B cell (primary cell): ENCODE measurements at regions not wholly inside any gene's neighbourhood (a gene's known extent, or its start where the extent isn't known, plus 50 kb on each side); places are given as distances from the start of the nearest gene placed in this dataset.

Source experiments
- ATAC-seq: fragments of 200-7000 bp; cut with Tn5 transposase; one replicate; pipeline ENCODE4 v1.10.0; 2021; ENCODE audit warnings: low read depth, mild to moderate bottlenecking, moderate number of reproducible peaks, moderate library complexity
- CTCF ChIA-PET: fragments of 350-600 bp; sonication (Branson Sonifier 250); formaldehyde crosslinking; loops from one replicate; lab custom pipeline; 2021; ENCODE audit warnings: antibody characterized with exemption, inconsistent platforms; lab: Charles Lee
- POLR2A ChIA-PET: fragments of 350-600 bp; sonication (Branson Sonifier 250); formaldehyde crosslinking; loops from one replicate; lab custom pipeline; 2021; ENCODE audit warnings: antibody characterized with exemption; lab: Charles Lee
- DNase-seq: peaks from one replicate; pipeline ENCODE4 v3.0.0; 2013
- H2AFZ ChIP-seq: 2 replicates; pipeline ENCODE4 v1.6.1; 2012; ENCODE audit warnings: mild to moderate bottlenecking, low read depth, low read length; ENCODE audit not compliant: insufficient read depth, poor library complexity, severe bottlenecking
- H3K27ac ChIP-seq, 2 donors: 1 replicate in 1 of 2; 2 replicates in 1 of 2; pipeline ENCODE4 v1.5.1; 2012 to 2013; ENCODE audit warnings: low read length in 2 of 2, mild to moderate bottlenecking in 2 of 2, moderate library complexity in 1 of 2
- H3K27me3 ChIP-seq, 4 experiments: fragments of 200-600 bp in 1 of 4; sonication (generic) in 1 of 4; replicated peaks in 1 of 4; 1 replicate in 2 of 4; 2 replicates in 2 of 4; pipeline versions ENCODE4 v1.6.1 to v1.7.0; 2013 to 2016; ENCODE audit warnings: low read length in 3 of 4, mild to moderate bottlenecking in 2 of 4, mixed read lengths in 1 of 4, moderate library complexity in 1 of 4; ENCODE audit not compliant: insufficient read depth in 4 of 4, control insufficient read depth in 3 of 4; ENCODE audit errors: control extremely low read depth in 1 of 4
- H3K36me3 ChIP-seq, 2 experiments: replicated peaks in 1 of 2; 1 replicate in 1 of 2; 2 replicates in 1 of 2; pipeline versions ENCODE4 v1.6.1 to v1.7.1; 2013; ENCODE audit warnings: low read length in 1 of 2; ENCODE audit not compliant: insufficient read depth in 2 of 2, control insufficient read depth in 1 of 2; ENCODE audit errors: control extremely low read depth in 1 of 2, extremely low read depth in 1 of 2
- H3K4me1 ChIP-seq, 2 donors: fragments of 200-600 bp in 1 of 2; sonication (generic) in 1 of 2; 1 replicate in 1 of 2; 2 replicates in 1 of 2; pipeline versions ENCODE4 v1.5.1 to v1.6.1; 2013 to 2017; ENCODE audit warnings: low read length in 2 of 2; ENCODE audit not compliant: control insufficient read depth in 2 of 2, insufficient read depth in 2 of 2
- H3K4me2 ChIP-seq: replicated peaks from 2 replicates; pipeline ENCODE3; 2012; ENCODE audit warnings: mild to moderate bottlenecking, low read depth, low read length; ENCODE audit not compliant: poor library complexity, severe bottlenecking
- H3K4me3 ChIP-seq, 5 experiments: fragments of 200-600 bp in 1 of 5; sonication (generic) in 1 of 5; 1 replicate in 3 of 5; 2 replicates in 2 of 5; pipeline versions ENCODE4 v1.5.1 to v1.7.0; 2011 to 2016; ENCODE audit warnings: low read length in 4 of 5, mild to moderate bottlenecking in 4 of 5, low read depth in 2 of 5, control low read depth in 1 of 5, moderate library complexity in 1 of 5; ENCODE audit not compliant: insufficient read depth in 1 of 5; ENCODE audit errors: control extremely low read depth in 1 of 5, extremely low read depth in 1 of 5
- H3K79me2 ChIP-seq: fragments of 200-600 bp; sonication (generic); one replicate; pipeline ENCODE4 v1.6.0; 2016; ENCODE audit warnings: low read length; ENCODE audit not compliant: control insufficient read depth, insufficient read depth
- H3K9ac ChIP-seq: fragments of 200-600 bp; sonication (generic); 2 replicates; pipeline ENCODE4 v1.6.1; 2017; ENCODE audit warnings: mild to moderate bottlenecking, low read length, moderate library complexity
- H3K9me3 ChIP-seq, 3 donors: one replicate each; pipeline versions ENCODE4 v1.6.1 to v1.7.1; 2013; ENCODE audit warnings: low read length in 2 of 3; ENCODE audit not compliant: control insufficient read depth in 2 of 3, insufficient read depth in 1 of 3; ENCODE audit errors: control extremely low read depth in 1 of 3
- H4K20me1 ChIP-seq: 2 replicates; pipeline ENCODE4 v1.6.0; 2012; ENCODE audit warnings: mild to moderate bottlenecking, low read length; ENCODE audit not compliant: insufficient read depth, control insufficient read depth, poor library complexity, severe bottlenecking
- H3K27ac Mint-ChIP-seq: one replicate; pipeline ENCODE4 v1.8.0; 2021; ENCODE audit warnings: mixed read lengths
- H3K27me3 Mint-ChIP-seq: one replicate; pipeline ENCODE4 v1.8.0; 2021; ENCODE audit warnings: mixed read lengths
- H3K4me1 Mint-ChIP-seq: one replicate; pipeline ENCODE4 v1.8.0; 2021; ENCODE audit warnings: mixed read lengths
- H3K4me3 Mint-ChIP-seq: one replicate; pipeline ENCODE4 v1.8.0; 2021; ENCODE audit warnings: mixed read lengths
- H3K9me3 Mint-ChIP-seq: one replicate; pipeline ENCODE4 v1.8.0; 2022; ENCODE audit warnings: mixed read lengths; ENCODE audit not compliant: insufficient read depth
- CTCF ChIP-seq: fragments of 200-600 bp; IDR thresholded peaks from one replicate; pipeline ENCODE4 v1.8.0; 2022; ENCODE audit warnings: antibody characterized with exemption, mild to moderate bottlenecking
- EZH2 ChIP-seq: IDR thresholded peaks from 2 replicates; pipeline ENCODE4 v1.6.1; 2012; ENCODE audit warnings: borderline replicate concordance, low read depth, mild to moderate bottlenecking, moderate library complexity, low read length; ENCODE audit not compliant: insufficient read depth, poor library complexity, severe bottlenecking
- WGBS: methylation state at CpG from one replicate; pipeline ENCODE4 v1.1.5; 2013; ENCODE audit warnings: missing lambda C conversion rate; ENCODE audit not compliant: insufficient coverage; 5-methylcytosine and 5-hydroxymethylcytosine counted together
- intact Hi-C: fragments of 100-400 bp; cut with micrococcal nuclease; formaldehyde crosslinking; loops from one replicate; pipeline ENCODE4 v1.10.0; 2022

- H3K4me2 ChIP-seq: no peak overlapping the region
- Mint-ChIP-seq H3K27ac (no peak overlapping the region), H3K27me3 (peaks cover 2% of the 10 kb centered on the region), H3K9me3 (no peaks in the 10 kb centered on the region), H3K4me1 (no peaks in the 10 kb centered on the region), H3K4me3 (no peak overlapping the region)
- no peak overlapping the region for H3K27ac ChIP-seq
- H2AFZ ChIP-seq: no peak overlapping the region
- H3K27me3 ChIP-seq: no peaks in the 10 kb centered on the region
- no peak overlapping the region for H3K9ac ChIP-seq
- H3K79me2 ChIP-seq: no peaks in the 10 kb centered on the region
- H3K4me1 ChIP-seq: no peaks in the 10 kb centered on the region
- ATAC-seq: no peak
- no CpG with 5 or more reads among the region's 1 CpG for WGBS
- ChIA-PET CTCF (interaction anchor here (1.2 kb wide), 1 partner anchor 105 kb away, joined by 4 read pairs; the partner anchor contains the start of gene FAM98A), POLR2A (no interaction called here)
- H3K36me3 ChIP-seq: no peaks in the 10 kb centered on the region
- peaks cover 0 to 2% (median 0%) of the 10 kb centered on the region in 3 donors for H3K9me3 ChIP-seq
- no peaks in the 10 kb centered on the region for H4K20me1 ChIP-seq
- H3K4me3 ChIP-seq: no peak overlapping the region
- no peak for DNase-seq
- intact Hi-C loops: no loop called here
- TF ChIP-seq CTCF (no peak), EZH2 (no peak)
These were observed 105.3 kb upstream of the FAM98A start for GRCh38 chr2:33704406-33704855.

- H3K9me3 ChIP-seq: peaks cover 0 to 11% (median 2%) of the 10 kb centered on the region in 3 donors
- no peak for ATAC-seq
- H3K27me3 ChIP-seq: no peaks in the 10 kb centered on the region
- H3K9ac ChIP-seq: no peak overlapping the region
- no peak overlapping the region for H3K27ac Mint-ChIP-seq
- POLR2A ChIA-PET: no interaction called here
- no peak overlapping the region for H3K4me2 ChIP-seq
- H4K20me1 ChIP-seq: no peaks in the 10 kb centered on the region
- DNase-seq: no peak
- H3K27me3 Mint-ChIP-seq: peaks cover 25% of the 10 kb centered on the region
- H3K9me3 Mint-ChIP-seq: peaks cover 3% of the 10 kb centered on the region
- H3K79me2 ChIP-seq: no peaks in the 10 kb centered on the region
- no peak overlapping the region for H3K4me3 ChIP-seq
- intact Hi-C loops: no loop called here
- no peaks in the 10 kb centered on the region for H3K36me3 ChIP-seq
- H3K4me1 Mint-ChIP-seq: no peaks in the 10 kb centered on the region
- no peak for TF ChIP-seq CTCF
- no peak for TF ChIP-seq EZH2
- no peak overlapping the region for H3K4me3 Mint-ChIP-seq
- CTCF ChIA-PET: no interaction called here
- H3K27ac ChIP-seq: no peak overlapping the region
- H3K4me1 ChIP-seq: no peaks in the 10 kb centered on the region
- no peak overlapping the region for H2AFZ ChIP-seq
These were observed 97.1 kb upstream of the FAM98A start for GRCh38 chr2:33696234-33696633.
